Ectodermal cell (in vitro differentiated cells): ENCODE measurements at regions not wholly inside any gene's neighbourhood (a gene's known extent, or its start where the extent isn't known, plus 50 kb on each side); places are given as distances from the start of the nearest gene placed in this dataset.
"Not testable (repeated sequence)": the region's sequence is repeated elsewhere in the genome, so short reads cannot be mapped to it uniquely, and the experiment has no call there.

Experiments
- H3K27ac ChIP-seq: 2 replicates; pipeline ENCODE4 v1.7.0; 2013; ENCODE audit warnings: mild to moderate bottlenecking, low read depth, low read length; ENCODE audit not compliant: insufficient read depth, poor library complexity, severe bottlenecking
- H3K27me3 ChIP-seq: 2 replicates; pipeline ENCODE4 v1.7.0; 2013; ENCODE audit warnings: mild to moderate bottlenecking, low read length; ENCODE audit not compliant: insufficient read depth, control insufficient read depth, poor library complexity, severe bottlenecking
- H3K36me3 ChIP-seq: one replicate; pipeline ENCODE4 v1.7.0; 2013; ENCODE audit warnings: low read length; ENCODE audit not compliant: control insufficient read depth, insufficient read depth
- H3K4me1 ChIP-seq: one replicate; pipeline ENCODE4 v1.7.0; 2013; ENCODE audit warnings: low read length; ENCODE audit not compliant: control insufficient read depth, insufficient read depth
- H3K4me3 ChIP-seq: 2 replicates; pipeline ENCODE4 v1.7.0; 2013; ENCODE audit warnings: low read depth, low read length, control low read depth; ENCODE audit not compliant: insufficient read depth
- H3K9me3 ChIP-seq: 2 replicates; pipeline ENCODE4 v1.7.0; 2013; ENCODE audit warnings: mild to moderate bottlenecking, low read length, moderate library complexity; ENCODE audit not compliant: control insufficient read depth
- WGBS, 2 experiments: methylation state at CpG; one replicate each; pipeline ENCODE4 v1.1.7; 2013; ENCODE audit warnings: missing lambda C conversion rate in 2 of 2; 5-methylcytosine and 5-hydroxymethylcytosine counted together

DNA sequence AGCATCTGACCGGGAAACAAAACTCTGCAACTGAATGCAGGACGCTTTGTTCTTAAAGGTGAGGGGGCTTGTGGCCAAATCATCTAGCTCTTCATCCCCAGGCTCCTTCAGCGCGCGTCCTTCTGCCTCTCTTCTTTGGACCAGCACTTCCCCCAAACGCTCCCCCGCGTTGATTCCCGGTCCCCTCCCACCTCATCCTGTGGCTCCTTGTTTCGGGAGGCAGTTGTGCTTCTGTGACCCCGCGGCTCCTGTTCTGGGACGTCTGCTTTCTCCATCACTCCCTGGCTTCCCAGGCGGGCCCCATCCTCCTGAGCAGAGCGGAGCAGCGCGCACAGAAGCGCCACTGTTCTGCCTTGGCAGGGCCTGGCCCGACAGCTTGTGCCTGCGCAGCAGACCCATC, 109.7 kb upstream of the ZNG1E start:
- H3K27me3 ChIP-seq, H3K36me3 ChIP-seq, H3K9me3 ChIP-seq, H3K4me1 ChIP-seq, H3K27ac ChIP-seq, H3K4me3 ChIP-seq: not testable (repeated sequence)
- WGBS, 2 experiments: 63 to 70% methylated on average over 13 to 14 of the region's 20 CpGs

DNA sequence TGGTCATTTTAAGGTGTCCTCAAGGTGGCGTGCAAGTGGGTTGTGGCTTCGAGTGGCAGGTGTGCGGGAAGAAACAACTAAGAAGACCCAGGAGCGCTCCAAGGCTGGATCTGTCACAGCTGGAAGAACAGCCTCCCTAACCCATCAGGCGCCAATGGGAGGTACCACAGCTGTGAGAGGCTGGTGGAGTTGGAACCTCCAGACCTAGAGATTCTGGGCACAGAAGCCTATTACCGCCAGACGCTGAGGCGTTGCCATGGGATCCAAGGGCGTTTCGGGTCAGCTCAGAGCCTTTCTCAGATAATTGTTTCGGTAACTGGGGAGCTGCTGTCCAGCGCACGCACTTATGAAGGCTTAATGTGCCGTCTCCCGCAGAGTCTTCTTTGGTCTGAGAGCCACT, 156.7 kb upstream of the ZNG1E start:
- H3K4me1 ChIP-seq, H3K36me3 ChIP-seq, H3K27me3 ChIP-seq, H3K27ac ChIP-seq, H3K9me3 ChIP-seq, H3K4me3 ChIP-seq: not testable (repeated sequence)
- WGBS, 2 experiments: 48 to 83% methylated on average over 1 to 2 of the region's 15 CpGs

DNA sequence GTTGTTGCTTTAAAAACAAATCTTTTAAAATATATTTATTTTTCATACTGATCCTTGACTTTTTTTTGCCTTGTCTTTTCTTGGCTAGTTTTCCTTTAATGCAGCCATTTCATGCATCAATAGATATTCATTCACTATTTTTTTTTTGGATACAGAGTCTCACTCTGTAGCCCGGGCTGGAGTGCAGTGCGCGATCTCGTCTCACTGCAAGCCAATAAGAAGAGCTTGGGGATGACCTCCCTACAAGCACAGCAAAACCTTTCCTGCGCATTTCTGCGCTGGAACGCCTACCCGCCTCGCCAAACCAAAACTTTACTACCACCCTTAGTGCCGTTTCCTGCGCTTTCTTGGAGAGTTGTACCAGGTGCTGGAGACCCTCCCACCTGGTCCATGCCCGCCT, 161.3 kb upstream of the ZNG1E start:
- not testable (repeated sequence) for H3K4me3 ChIP-seq, H3K9me3 ChIP-seq, H3K27ac ChIP-seq, H3K4me1 ChIP-seq, H3K27me3 ChIP-seq, H3K36me3 ChIP-seq
- 89 to 92% methylated on average over 9 to 11 of the region's 12 CpGs for WGBS, 2 experiments

DNA sequence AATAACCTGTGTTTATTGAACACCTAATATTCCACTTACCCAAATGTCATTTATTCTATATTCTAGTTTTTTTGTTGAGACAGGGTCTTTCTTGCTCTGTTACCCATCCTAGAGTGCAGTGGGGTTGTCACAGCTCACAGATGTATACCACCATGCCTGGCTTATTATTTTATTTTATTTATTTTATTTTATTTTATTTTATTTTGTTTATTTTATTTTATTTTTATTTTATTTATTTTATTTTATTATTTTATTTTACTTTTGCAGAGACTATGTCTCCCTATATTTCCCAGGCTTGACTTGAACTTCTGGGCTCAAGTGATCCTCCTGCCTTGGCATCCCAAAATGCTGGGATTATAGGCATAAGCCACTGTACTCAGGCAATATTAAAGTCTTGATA, 167.8 kb upstream of the ZNG1E start:
- H3K27me3 ChIP-seq, H3K4me3 ChIP-seq, H3K4me1 ChIP-seq, H3K36me3 ChIP-seq, H3K9me3 ChIP-seq, H3K27ac ChIP-seq: not testable (repeated sequence)

DNA sequence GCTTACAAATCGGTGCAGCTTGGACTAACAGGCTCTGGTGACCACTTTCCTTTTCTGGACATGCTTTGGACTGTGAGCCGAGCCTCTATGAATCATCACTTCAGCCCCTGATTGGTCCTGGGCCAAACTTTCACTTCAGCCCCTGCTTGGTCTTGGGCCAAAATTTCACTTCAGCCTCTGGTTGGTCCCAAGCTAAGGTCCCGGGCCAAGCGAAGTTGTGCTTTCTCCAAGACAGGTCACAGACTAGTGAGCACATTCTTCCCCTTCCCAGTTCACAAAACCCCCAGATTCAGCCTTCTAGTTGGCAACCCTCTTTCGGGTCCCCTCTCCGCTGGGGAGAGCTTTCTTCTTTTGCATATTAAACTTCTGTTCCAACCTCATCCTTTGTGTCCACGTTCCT, 171.0 kb upstream of the ZNG1E start:
- H3K27me3 ChIP-seq, H3K36me3 ChIP-seq, H3K9me3 ChIP-seq, H3K4me3 ChIP-seq, H3K27ac ChIP-seq, H3K4me1 ChIP-seq: not testable (repeated sequence)
- 73 to 78% methylated on average over 3 of the region's 7 CpGs for WGBS, 2 experiments

DNA sequence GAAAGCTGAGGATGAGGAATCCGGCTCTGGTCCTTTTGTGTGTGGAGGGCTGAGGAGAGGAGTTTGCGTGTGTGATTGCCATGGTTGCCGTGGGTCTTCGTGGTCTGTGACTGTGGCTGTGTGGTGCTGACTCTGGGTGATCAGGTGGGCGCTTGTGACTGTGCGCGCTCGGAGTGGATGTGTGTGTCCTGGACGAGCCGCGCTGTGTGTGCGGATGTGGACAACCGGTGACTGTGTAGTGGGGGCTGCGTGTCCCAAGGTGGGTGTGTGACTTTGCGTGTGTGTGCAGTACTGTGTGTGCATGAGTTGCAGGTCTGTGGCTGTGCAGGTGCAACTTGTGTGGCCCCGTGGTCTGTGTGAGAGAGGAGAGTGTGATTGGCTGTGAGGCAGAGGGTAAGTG, 172.0 kb upstream of the ZNG1E start:
- not testable (repeated sequence) for H3K27me3 ChIP-seq, H3K36me3 ChIP-seq, H3K9me3 ChIP-seq, H3K4me3 ChIP-seq, H3K27ac ChIP-seq, H3K4me1 ChIP-seq
- WGBS, 2 experiments: 94 to 95% methylated on average over 11 to 12 of the region's 16 CpGs

DNA sequence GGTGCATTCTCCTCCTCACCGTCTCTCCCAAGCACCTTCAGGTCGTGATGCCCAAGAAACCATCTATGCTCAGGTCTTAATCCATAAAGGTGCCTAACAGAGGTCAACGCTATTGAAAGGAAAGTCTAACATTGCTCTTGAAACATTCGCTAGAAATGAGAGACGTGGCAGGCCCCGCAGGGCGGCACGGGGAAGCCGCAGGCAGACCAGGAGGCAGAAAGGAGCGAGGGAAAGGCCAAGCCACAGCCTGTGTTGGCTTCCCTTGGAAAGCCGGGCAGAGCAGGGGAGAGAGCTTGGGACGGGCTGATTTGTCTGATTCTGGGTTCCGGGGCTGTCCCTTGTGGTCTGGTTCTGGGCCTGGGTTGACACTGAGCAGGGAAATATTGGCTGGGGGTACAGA, 192.8 kb upstream of the ZNG1E start:
- H3K9me3 ChIP-seq, H3K27ac ChIP-seq, H3K4me1 ChIP-seq, H3K27me3 ChIP-seq, H3K36me3 ChIP-seq, H3K4me3 ChIP-seq: not testable (repeated sequence)
- 76 to 81% methylated on average over 13 of the region's 13 CpGs for WGBS, 2 experiments

DNA sequence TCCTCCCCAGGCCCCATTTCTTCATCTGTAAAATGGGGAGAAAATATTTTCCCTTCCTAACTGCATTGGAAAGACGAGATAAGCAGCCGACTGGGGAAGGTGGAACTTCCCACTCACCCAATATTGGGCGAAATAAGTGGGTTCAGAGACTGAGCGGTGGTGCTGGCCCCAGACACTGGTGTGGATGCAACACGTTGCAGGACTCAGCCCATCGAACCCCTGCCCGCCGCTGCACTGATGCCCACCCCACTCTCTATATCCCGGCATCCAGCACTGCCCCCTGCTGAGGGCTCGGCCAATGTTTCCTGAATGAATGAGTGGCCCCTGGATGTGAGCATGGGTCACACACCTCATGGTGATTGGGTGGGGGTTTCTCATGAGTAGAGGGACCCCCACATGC, 194.4 kb upstream of the ZNG1E start:
- H3K27me3 ChIP-seq, H3K4me3 ChIP-seq, H3K9me3 ChIP-seq, H3K4me1 ChIP-seq, H3K27ac ChIP-seq, H3K36me3 ChIP-seq: not testable (repeated sequence)
- 85 to 89% methylated on average over 9 to 10 of the region's 10 CpGs for WGBS, 2 experiments

DNA sequence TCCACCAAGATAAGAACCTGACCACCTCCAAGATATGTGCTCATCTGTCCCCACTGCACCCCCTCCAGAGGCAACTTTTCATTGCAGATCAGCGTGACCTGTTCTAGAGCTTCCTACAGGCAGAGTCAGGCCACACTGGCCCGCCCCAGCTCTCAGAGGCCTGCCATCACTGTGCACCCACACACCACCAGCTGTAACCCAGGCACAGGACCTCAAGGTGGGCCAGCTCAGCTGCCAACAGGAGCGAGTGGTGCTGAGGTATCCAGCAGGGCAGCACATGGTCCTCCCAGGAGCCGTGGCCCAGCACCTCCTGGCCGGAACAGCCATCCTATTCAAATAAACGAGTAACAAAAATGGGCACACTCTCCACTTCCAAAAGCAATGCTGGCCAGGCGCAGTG, 189.9 kb upstream of the FOXD4L5 start:
- H3K27ac ChIP-seq, H3K36me3 ChIP-seq, H3K4me3 ChIP-seq, H3K9me3 ChIP-seq, H3K4me1 ChIP-seq, H3K27me3 ChIP-seq: not testable (repeated sequence)
- WGBS, 2 experiments: 79 to 85% methylated on average over 4 to 6 of the region's 7 CpGs

DNA sequence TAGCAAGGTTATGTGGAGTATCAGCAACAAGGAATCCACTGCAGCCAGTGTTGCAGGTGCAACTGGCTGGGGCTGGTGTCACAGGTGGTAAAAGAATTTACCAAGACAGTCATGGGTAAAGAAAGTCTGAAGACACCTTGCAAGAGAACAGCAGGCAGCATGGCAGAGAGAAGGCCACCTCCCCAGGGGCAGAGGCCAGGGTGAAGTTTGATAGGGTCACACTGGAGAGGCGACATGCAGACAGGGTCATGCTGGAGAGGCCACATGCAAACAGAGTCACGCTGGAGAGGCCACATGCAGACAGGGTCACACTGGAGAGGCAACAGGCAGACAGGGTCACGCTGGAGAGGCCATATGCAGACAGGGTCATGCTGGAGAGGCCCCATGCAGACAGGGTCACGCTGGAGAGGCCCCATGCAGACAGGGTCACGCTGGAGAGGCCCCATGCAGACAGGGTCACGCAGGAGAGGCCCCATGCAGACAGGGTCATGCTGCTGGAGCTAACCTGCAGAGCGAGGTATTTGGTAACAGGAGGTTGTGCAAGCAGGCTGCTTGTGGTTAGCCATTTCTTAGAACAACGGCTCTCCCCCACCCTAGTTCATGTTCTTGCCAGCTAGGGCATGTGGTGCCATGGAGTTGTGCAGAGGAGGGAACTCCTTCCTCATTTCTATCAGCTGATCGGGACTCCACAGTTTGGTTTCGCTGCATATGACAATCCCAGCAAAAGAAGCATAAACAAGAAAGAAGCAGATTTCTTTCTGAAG, 188.2 kb upstream of the FOXD4L5 start:
- H3K36me3 ChIP-seq, H3K27ac ChIP-seq, H3K4me1 ChIP-seq, H3K27me3 ChIP-seq, H3K9me3 ChIP-seq, H3K4me3 ChIP-seq: not testable (repeated sequence)
- WGBS, 2 experiments: 48 to 59% methylated on average over 8 to 10 of the region's 10 CpGs

DNA sequence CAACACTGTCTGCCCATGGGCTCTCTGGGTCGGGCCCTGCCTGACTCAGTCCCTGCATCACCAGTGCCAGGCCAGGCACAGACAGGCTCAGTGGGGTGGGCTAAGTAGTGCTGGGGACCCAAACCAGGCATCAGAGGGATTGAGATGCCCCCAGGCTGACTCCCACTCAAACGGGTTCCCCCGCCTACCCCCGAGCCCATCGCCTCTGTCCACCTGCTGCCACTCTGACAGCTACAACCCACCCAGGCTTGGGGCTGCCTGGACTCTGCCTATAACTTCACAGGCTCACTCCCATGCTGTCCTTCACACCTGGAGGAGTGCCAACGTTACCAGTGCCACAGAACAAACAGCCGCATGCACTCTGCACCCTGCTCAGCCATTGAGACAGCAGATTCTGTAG, 186.1 kb upstream of the FOXD4L5 start:
- H3K4me1 ChIP-seq, H3K4me3 ChIP-seq, H3K36me3 ChIP-seq, H3K27ac ChIP-seq, H3K27me3 ChIP-seq, H3K9me3 ChIP-seq: not testable (repeated sequence)
- 84 to 85% methylated on average over 7 of the region's 7 CpGs for WGBS, 2 experiments
